ENCODE measurements at regions not wholly inside any gene's neighbourhood (a gene's known extent, or its start where the extent isn't known, plus 50 kb on each side); places are given as distances from the start of the nearest gene placed in this dataset.

GRCh38 chr1:79293611-79294010 lies 287.1 kb upstream of the ADGRL4 start:
- TF ChIP-seq POLR2A (IDR thresholded peaks at IDR 0.05) (no peak), CTCF (IDR thresholded peaks at IDR 0.05) (no peak)

Data from right lobe of liver (tissue), 4 donors.